Ishikawa (cell line): ENCODE measurements at regions not wholly inside any gene's neighbourhood (a gene's known extent, or its start where the extent isn't known, plus 50 kb on each side); places are given as distances from the start of the nearest gene placed in this dataset.

Source experiments
- CEBPB ChIP-seq: IDR thresholded peaks from 2 replicates; pipeline ENCODE4 v1.6.1; 2012
- CREB1 ChIP-seq: IDR thresholded peaks from 2 replicates; pipeline ENCODE4 v1.6.1; 2012; ENCODE audit warnings: low read depth
- EGR1 ChIP-seq: IDR thresholded peaks from 2 replicates; pipeline ENCODE4 v1.6.1; 2012
- EP300 ChIP-seq: IDR thresholded peaks from 2 replicates; pipeline ENCODE4 v1.6.1; 2012; ENCODE audit warnings: borderline replicate concordance
- FOXM1 ChIP-seq: IDR thresholded peaks from 2 replicates; pipeline ENCODE4 v1.6.1; 2012; ENCODE audit warnings: low read depth, borderline replicate concordance
- MAX ChIP-seq: IDR thresholded peaks from 2 replicates; pipeline ENCODE4 v1.6.1; 2012
- NFIC ChIP-seq: IDR thresholded peaks from 2 replicates; pipeline ENCODE4 v1.6.1; 2012
- RAD21 ChIP-seq: IDR thresholded peaks from 2 replicates; pipeline ENCODE4 v1.6.1; 2012; ENCODE audit warnings: low read depth
- REST ChIP-seq: IDR thresholded peaks from 2 replicates; pipeline ENCODE4 v1.6.1; 2012; ENCODE audit warnings: low read depth, mild to moderate bottlenecking
- TAF1 ChIP-seq: IDR thresholded peaks from 2 replicates; pipeline ENCODE4 v1.6.1; 2012; ENCODE audit warnings: low read depth, mild to moderate bottlenecking
- TCF12 ChIP-seq: IDR thresholded peaks from 2 replicates; pipeline ENCODE4 v1.6.1; 2012; ENCODE audit warnings: low read depth
- TEAD4 ChIP-seq: IDR thresholded peaks from 2 replicates; pipeline ENCODE4 v1.6.1; 2012
- USF1 ChIP-seq: IDR thresholded peaks from 2 replicates; pipeline ENCODE4 v1.6.1; 2012
- YY1 ChIP-seq: IDR thresholded peaks from 2 replicates; pipeline ENCODE4 v1.6.1; 2012; ENCODE audit warnings: low read depth
- ZBTB7A ChIP-seq: IDR thresholded peaks from 2 replicates; pipeline ENCODE4 v1.6.1; 2012; ENCODE audit warnings: low read depth

- TF ChIP-seq TEAD4 (no peak), CREB1 (no peak), NFIC (no peak), RAD21 (no peak), TCF12 (no peak), ZBTB7A (no peak), USF1 (no peak), EP300 (no peak)
Measured at GRCh38 chr2:37499113-37499512, 154.7 kb downstream of the QPCT start.

DNA sequence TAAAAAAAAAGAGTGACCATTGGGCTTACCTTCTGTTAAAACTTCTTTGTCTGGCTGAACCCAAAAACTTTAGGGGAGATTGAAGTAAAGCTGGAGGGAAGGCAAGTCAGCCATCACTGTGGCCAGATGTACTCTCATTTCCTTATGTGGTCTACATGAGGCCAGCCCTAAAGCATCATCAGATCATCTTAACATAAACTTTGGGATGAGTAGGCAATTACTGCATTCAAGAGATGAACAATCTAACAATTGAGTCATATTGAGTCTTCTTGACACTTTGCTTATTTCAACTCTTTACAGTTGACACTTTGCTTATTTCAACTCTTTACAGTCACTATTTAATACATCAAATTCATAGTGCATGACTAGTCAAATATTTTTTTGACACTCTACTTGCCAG is 155.6 kb downstream of the QPCT start:
- TF ChIP-seq YY1 (no peak), EP300 (no peak), TAF1 (no peak), REST (no peak), TEAD4 (no peak), CEBPB (no peak)

DNA sequence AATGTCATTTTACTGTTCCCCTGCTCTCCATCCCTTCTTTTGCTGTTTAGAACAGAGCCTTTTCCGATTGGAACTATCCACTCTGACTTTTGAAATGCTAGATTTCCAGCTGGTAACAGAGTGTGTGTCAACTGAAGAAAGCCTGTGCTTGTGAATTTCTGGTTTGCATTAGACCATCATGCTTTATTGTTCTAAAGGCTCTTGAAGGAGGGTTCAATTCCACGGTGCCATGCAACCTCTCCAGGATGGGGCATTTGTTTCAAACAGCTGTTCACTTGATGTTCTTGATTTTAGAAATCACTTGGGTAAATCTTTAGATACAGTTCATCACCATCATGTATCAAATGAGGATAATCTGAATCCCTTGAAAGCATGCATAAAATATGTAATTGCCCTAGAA is 156.7 kb downstream of the QPCT start:
- TF ChIP-seq YY1 (no peak), TEAD4 (no peak), NFIC (no peak), REST (no peak), MAX (no peak), USF1 (no peak), EP300 (no peak), RAD21 (no peak), TAF1 (no peak), ZBTB7A (no peak), TCF12 (no peak), CREB1 (no peak), FOXM1 (no peak), CEBPB (no peak), EGR1 (no peak)

GRCh38 chr2:37506407-37507050 is 162.1 kb downstream of the QPCT start:
- no peak for TF ChIP-seq RAD21
- no peak for TF ChIP-seq EP300
- no peak for TF ChIP-seq TCF12

DNA sequence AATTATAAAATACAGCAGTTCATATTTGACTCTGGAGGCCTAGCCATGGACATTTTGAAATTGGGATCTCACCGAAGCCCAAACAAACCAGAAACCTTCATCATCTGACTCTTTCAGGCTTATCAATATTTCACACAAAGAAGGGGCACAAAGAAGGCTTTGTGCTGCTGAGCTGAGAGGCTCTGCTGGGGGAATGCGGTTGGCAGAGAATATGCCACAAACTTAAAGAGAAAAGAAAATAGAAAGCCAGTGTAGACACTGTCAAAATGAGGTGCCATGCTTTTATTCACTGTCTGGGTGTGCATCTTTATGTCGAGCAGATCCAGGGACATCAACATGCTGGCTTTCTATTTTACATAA is 162.6 kb downstream of the QPCT start:
- TF ChIP-seq EGR1, result no peak
- no peak for TF ChIP-seq ZBTB7A
- TF ChIP-seq RAD21, result no peak
- no peak for TF ChIP-seq TAF1
- TF ChIP-seq FOXM1, result no peak
- TF ChIP-seq YY1, result no peak
- TF ChIP-seq CREB1, result no peak
- TF ChIP-seq USF1, result no peak
- no peak for TF ChIP-seq EP300
- no peak for TF ChIP-seq TCF12
- no peak for TF ChIP-seq NFIC
- TF ChIP-seq MAX, result no peak
- TF ChIP-seq REST, result no peak
